B cell (primary cell): ENCODE measurements at regions not wholly inside any gene's neighbourhood (a gene's known extent, or its start where the extent isn't known, plus 50 kb on each side); places are given as distances from the start of the nearest gene placed in this dataset.
A peak's percentile ranks its signal among the peaks of the same experiment; 100 is the strongest.
"Not testable (repeated sequence)": the region's sequence is repeated elsewhere in the genome, so short reads cannot be mapped to it uniquely, and the experiment has no call there.

Experiments
- ATAC-seq: fragments of 200-7000 bp; cut with Tn5 transposase; one replicate; pipeline ENCODE4 v1.10.0; 2021; ENCODE audit warnings: low read depth, mild to moderate bottlenecking, moderate number of reproducible peaks, moderate library complexity
- CTCF ChIA-PET: fragments of 350-600 bp; sonication (Branson Sonifier 250); formaldehyde crosslinking; loops from one replicate; lab custom pipeline; 2021; ENCODE audit warnings: antibody characterized with exemption, inconsistent platforms; lab: Charles Lee
- POLR2A ChIA-PET: fragments of 350-600 bp; sonication (Branson Sonifier 250); formaldehyde crosslinking; loops from one replicate; lab custom pipeline; 2021; ENCODE audit warnings: antibody characterized with exemption; lab: Charles Lee
- DNase-seq: peaks from one replicate; pipeline ENCODE4 v3.0.0; 2013
- H2AFZ ChIP-seq: 2 replicates; pipeline ENCODE4 v1.6.1; 2012; ENCODE audit warnings: mild to moderate bottlenecking, low read depth, low read length; ENCODE audit not compliant: insufficient read depth, poor library complexity, severe bottlenecking
- H3K27ac ChIP-seq, 2 donors: 1 replicate in 1 of 2; 2 replicates in 1 of 2; pipeline ENCODE4 v1.5.1; 2012 to 2013; ENCODE audit warnings: low read length in 2 of 2, mild to moderate bottlenecking in 2 of 2, moderate library complexity in 1 of 2
- H3K27me3 ChIP-seq, 4 experiments: fragments of 200-600 bp in 1 of 4; sonication (generic) in 1 of 4; replicated peaks in 1 of 4; 1 replicate in 2 of 4; 2 replicates in 2 of 4; pipeline versions ENCODE4 v1.6.1 to v1.7.0; 2013 to 2016; ENCODE audit warnings: low read length in 3 of 4, mild to moderate bottlenecking in 2 of 4, mixed read lengths in 1 of 4, moderate library complexity in 1 of 4; ENCODE audit not compliant: insufficient read depth in 4 of 4, control insufficient read depth in 3 of 4; ENCODE audit errors: control extremely low read depth in 1 of 4
- H3K36me3 ChIP-seq, 2 experiments: replicated peaks in 1 of 2; 1 replicate in 1 of 2; 2 replicates in 1 of 2; pipeline versions ENCODE4 v1.6.1 to v1.7.1; 2013; ENCODE audit warnings: low read length in 1 of 2; ENCODE audit not compliant: insufficient read depth in 2 of 2, control insufficient read depth in 1 of 2; ENCODE audit errors: control extremely low read depth in 1 of 2, extremely low read depth in 1 of 2
- H3K4me1 ChIP-seq, 2 donors: fragments of 200-600 bp in 1 of 2; sonication (generic) in 1 of 2; 1 replicate in 1 of 2; 2 replicates in 1 of 2; pipeline versions ENCODE4 v1.5.1 to v1.6.1; 2013 to 2017; ENCODE audit warnings: low read length in 2 of 2; ENCODE audit not compliant: control insufficient read depth in 2 of 2, insufficient read depth in 2 of 2
- H3K4me2 ChIP-seq: replicated peaks from 2 replicates; pipeline ENCODE3; 2012; ENCODE audit warnings: mild to moderate bottlenecking, low read depth, low read length; ENCODE audit not compliant: poor library complexity, severe bottlenecking
- H3K4me3 ChIP-seq, 5 experiments: fragments of 200-600 bp in 1 of 5; sonication (generic) in 1 of 5; 1 replicate in 3 of 5; 2 replicates in 2 of 5; pipeline versions ENCODE4 v1.5.1 to v1.7.0; 2011 to 2016; ENCODE audit warnings: low read length in 4 of 5, mild to moderate bottlenecking in 4 of 5, low read depth in 2 of 5, control low read depth in 1 of 5, moderate library complexity in 1 of 5; ENCODE audit not compliant: insufficient read depth in 1 of 5; ENCODE audit errors: control extremely low read depth in 1 of 5, extremely low read depth in 1 of 5
- H3K79me2 ChIP-seq: fragments of 200-600 bp; sonication (generic); one replicate; pipeline ENCODE4 v1.6.0; 2016; ENCODE audit warnings: low read length; ENCODE audit not compliant: control insufficient read depth, insufficient read depth
- H3K9ac ChIP-seq: fragments of 200-600 bp; sonication (generic); 2 replicates; pipeline ENCODE4 v1.6.1; 2017; ENCODE audit warnings: mild to moderate bottlenecking, low read length, moderate library complexity
- H3K9me3 ChIP-seq, 3 donors: one replicate each; pipeline versions ENCODE4 v1.6.1 to v1.7.1; 2013; ENCODE audit warnings: low read length in 2 of 3; ENCODE audit not compliant: control insufficient read depth in 2 of 3, insufficient read depth in 1 of 3; ENCODE audit errors: control extremely low read depth in 1 of 3
- H4K20me1 ChIP-seq: 2 replicates; pipeline ENCODE4 v1.6.0; 2012; ENCODE audit warnings: mild to moderate bottlenecking, low read length; ENCODE audit not compliant: insufficient read depth, control insufficient read depth, poor library complexity, severe bottlenecking
- H3K27ac Mint-ChIP-seq: one replicate; pipeline ENCODE4 v1.8.0; 2021; ENCODE audit warnings: mixed read lengths
- H3K27me3 Mint-ChIP-seq: one replicate; pipeline ENCODE4 v1.8.0; 2021; ENCODE audit warnings: mixed read lengths
- H3K4me1 Mint-ChIP-seq: one replicate; pipeline ENCODE4 v1.8.0; 2021; ENCODE audit warnings: mixed read lengths
- H3K4me3 Mint-ChIP-seq: one replicate; pipeline ENCODE4 v1.8.0; 2021; ENCODE audit warnings: mixed read lengths
- H3K9me3 Mint-ChIP-seq: one replicate; pipeline ENCODE4 v1.8.0; 2022; ENCODE audit warnings: mixed read lengths; ENCODE audit not compliant: insufficient read depth
- EZH2 ChIP-seq: IDR thresholded peaks from 2 replicates; pipeline ENCODE4 v1.6.1; 2012; ENCODE audit warnings: borderline replicate concordance, low read depth, mild to moderate bottlenecking, moderate library complexity, low read length; ENCODE audit not compliant: insufficient read depth, poor library complexity, severe bottlenecking
- WGBS: methylation state at CpG from one replicate; pipeline ENCODE4 v1.1.5; 2013; ENCODE audit warnings: missing lambda C conversion rate; ENCODE audit not compliant: insufficient coverage; 5-methylcytosine and 5-hydroxymethylcytosine counted together
- intact Hi-C: fragments of 100-400 bp; cut with micrococcal nuclease; formaldehyde crosslinking; loops from one replicate; pipeline ENCODE4 v1.10.0; 2022
- TF ChIP-seq, protein P1 (sequence below): fragments of 200-600 bp; IDR thresholded peaks from one replicate; pipeline ENCODE4 v1.8.0; 2022; ENCODE audit warnings: antibody characterized with exemption, mild to moderate bottlenecking

DNA sequence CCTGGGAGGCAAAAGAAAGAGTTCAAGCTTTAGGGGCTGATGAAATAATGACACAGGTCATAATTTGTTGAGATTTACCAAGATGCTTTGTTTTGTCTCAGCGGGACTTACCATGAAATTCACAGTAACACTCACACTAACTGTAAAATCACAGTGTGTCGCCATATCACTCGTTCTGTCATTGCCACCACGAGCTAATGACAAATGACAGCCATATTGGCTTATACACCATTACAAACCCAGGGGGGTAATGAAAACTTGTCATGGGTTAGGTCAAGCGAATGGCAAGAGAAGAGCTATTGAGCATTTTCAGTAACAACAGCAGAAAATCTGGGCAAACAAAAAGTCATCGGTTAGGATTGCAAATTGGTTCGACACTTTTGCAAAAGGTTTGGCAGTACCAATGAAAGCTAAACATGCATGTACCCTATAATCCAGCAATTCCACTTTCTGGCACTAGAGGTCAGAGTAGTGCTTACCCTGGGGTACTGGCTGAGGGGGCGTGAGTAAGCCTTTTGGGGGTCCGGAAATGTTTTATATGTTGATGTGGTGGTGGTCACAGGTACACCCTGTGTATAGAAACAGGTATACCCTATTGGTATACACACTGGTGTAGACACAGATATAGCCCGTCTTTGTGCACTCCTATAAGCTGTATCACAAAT lies 83.9 kb upstream of the RAI2 start:
- POLR2A ChIA-PET, result no interaction called here
- no peak for DNase-seq
- no CpG with 5 or more reads among the region's 10 CpGs for WGBS

DNA sequence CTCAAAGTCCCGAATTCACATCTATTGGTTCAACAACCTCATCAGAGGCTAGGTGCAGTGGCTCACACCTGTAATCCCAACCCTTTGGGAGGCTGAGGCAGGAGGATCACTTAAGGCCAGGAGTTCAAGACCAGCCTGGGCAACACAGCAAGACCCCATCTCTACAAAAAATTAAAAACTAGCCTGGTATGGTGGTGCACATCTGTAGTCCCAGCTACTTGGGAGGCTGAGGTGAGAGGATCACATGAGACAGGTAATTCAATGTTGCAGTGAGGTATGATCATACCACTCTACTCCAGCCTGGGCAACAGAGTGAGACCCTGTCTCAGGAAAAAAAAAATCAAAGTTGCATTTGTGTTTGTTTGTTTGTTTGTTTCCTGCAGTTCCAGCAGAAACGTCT lies 80.1 kb upstream of the RAI2 start:
- H3K27me3 Mint-ChIP-seq, POLR2A ChIA-PET, H3K4me1 ChIP-seq, H3K79me2 ChIP-seq, H4K20me1 ChIP-seq, H3K4me3 Mint-ChIP-seq, H3K27ac ChIP-seq, CTCF ChIA-PET, H3K9me3 Mint-ChIP-seq, H3K4me2 ChIP-seq, DNase-seq, H3K4me1 Mint-ChIP-seq, H3K9me3 ChIP-seq, H2AFZ ChIP-seq, H3K4me3 ChIP-seq, H3K36me3 ChIP-seq, H3K27me3 ChIP-seq, H3K27ac Mint-ChIP-seq, ATAC-seq, intact Hi-C loops, H3K9ac ChIP-seq: not testable (repeated sequence)
- WGBS, result 100% methylated on average over 1 of the region's 2 CpGs

More for the DNA sequence above, 83.9 kb upstream of the RAI2 start:
- H3K9ac ChIP-seq, result no peak overlapping the region
- TF ChIP-seq, protein P1, sequence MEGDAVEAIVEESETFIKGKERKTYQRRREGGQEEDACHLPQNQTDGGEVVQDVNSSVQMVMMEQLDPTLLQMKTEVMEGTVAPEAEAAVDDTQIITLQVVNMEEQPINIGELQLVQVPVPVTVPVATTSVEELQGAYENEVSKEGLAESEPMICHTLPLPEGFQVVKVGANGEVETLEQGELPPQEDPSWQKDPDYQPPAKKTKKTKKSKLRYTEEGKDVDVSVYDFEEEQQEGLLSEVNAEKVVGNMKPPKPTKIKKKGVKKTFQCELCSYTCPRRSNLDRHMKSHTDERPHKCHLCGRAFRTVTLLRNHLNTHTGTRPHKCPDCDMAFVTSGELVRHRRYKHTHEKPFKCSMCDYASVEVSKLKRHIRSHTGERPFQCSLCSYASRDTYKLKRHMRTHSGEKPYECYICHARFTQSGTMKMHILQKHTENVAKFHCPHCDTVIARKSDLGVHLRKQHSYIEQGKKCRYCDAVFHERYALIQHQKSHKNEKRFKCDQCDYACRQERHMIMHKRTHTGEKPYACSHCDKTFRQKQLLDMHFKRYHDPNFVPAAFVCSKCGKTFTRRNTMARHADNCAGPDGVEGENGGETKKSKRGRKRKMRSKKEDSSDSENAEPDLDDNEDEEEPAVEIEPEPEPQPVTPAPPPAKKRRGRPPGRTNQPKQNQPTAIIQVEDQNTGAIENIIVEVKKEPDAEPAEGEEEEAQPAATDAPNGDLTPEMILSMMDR, result peak; percentile 14
- no peak for TF ChIP-seq EZH2
- no peak overlapping the region for H3K4me3 ChIP-seq
- Mint-ChIP-seq H3K9me3 (peaks cover 3% of the 10 kb centered on the region), H3K4me1 (no peaks in the 10 kb centered on the region), H3K27me3 (peaks cover 2% of the 10 kb centered on the region), H3K27ac (no peak overlapping the region), H3K4me3 (no peak overlapping the region)
- ATAC-seq, result no peak
- CTCF ChIA-PET, result interaction anchor here (0.8 kb wide), 1 partner anchor 432 kb away, joined by 5 read pairs; no protein-coding TSS in a partner anchor
- no peaks in the 10 kb centered on the region for H3K4me1 ChIP-seq
- H3K27ac ChIP-seq, result no peak overlapping the region
- no peak overlapping the region for H3K4me2 ChIP-seq
- H3K9me3 ChIP-seq, result no peaks in the 10 kb centered on the region
- H4K20me1 ChIP-seq, result no peaks in the 10 kb centered on the region
- H3K79me2 ChIP-seq, result no peaks in the 10 kb centered on the region
- H3K36me3 ChIP-seq, result no peaks in the 10 kb centered on the region
- H3K27me3 ChIP-seq, result no peaks in the 10 kb centered on the region
- no peak overlapping the region for H2AFZ ChIP-seq
- intact Hi-C loops, result no loop called here
